M059J (cell line): ENCODE measurements at regions not wholly inside any gene's neighbourhood (a gene's known extent, or its start where the extent isn't known, plus 50 kb on each side); places are given as distances from the start of the nearest gene placed in this dataset.
A peak's percentile ranks its signal among the peaks of the same experiment; 100 is the strongest.
"Not testable (repeated sequence)": the region's sequence is repeated elsewhere in the genome, so short reads cannot be mapped to it uniquely, and the experiment has no call there.

Experiments
- DNase-seq: peaks from one replicate; pipeline ENCODE4 v3.0.0-alpha.2; 2012; ENCODE audit warnings: low read depth

- DNase-seq: not testable (repeated sequence)
These were observed 145.9 kb upstream of the NEGR1 start for GRCh38 chr1:72428276-72428675.

- no peak for DNase-seq
These were observed 136.9 kb upstream of the NEGR1 start for GRCh38 chr1:72419229-72419628.

- peak; percentile 39 for DNase-seq
These were observed 129.9 kb upstream of the NEGR1 start for GRCh38 chr1:72412286-72412685.

- DNase-seq: no peak
These were observed 117.5 kb upstream of the NEGR1 start for GRCh38 chr1:72399807-72400206.

- peak; percentile 56 for DNase-seq
These were observed 115.4 kb upstream of the NEGR1 start for GRCh38 chr1:72397786-72398185.

- no peak for DNase-seq
These were observed 112.1 kb upstream of the NEGR1 start for GRCh38 chr1:72394457-72394856.

GRCh38 chr1:72379072-72379471 lies 96.7 kb upstream of the NEGR1 start:
- no peak for DNase-seq

- no peak for DNase-seq
These were observed 92.9 kb upstream of the NEGR1 start for GRCh38 chr1:72375226-72375625.

- peak; percentile 12 for DNase-seq
These were observed 89.1 kb upstream of the NEGR1 start for GRCh38 chr1:72371259-72372035.

- not testable (repeated sequence) for DNase-seq
These were observed 88.5 kb upstream of the NEGR1 start for GRCh38 chr1:72370836-72371235.

GRCh38 chr1:72369069-72369757 lies 86.9 kb upstream of the NEGR1 start:
- no peak for DNase-seq

- peak; percentile 67 for DNase-seq
These were observed 84.1 kb upstream of the NEGR1 start for GRCh38 chr1:72366466-72366865.

GRCh38 chr1:72365693-72366092 lies 83.4 kb upstream of the NEGR1 start:
- DNase-seq: no peak

GRCh38 chr1:72362538-72362937 lies 80.2 kb upstream of the NEGR1 start:
- DNase-seq: no peak

- peak; percentile 45 for DNase-seq
These were observed 75.1 kb upstream of the NEGR1 start for GRCh38 chr1:72357411-72357810.

- no peak for DNase-seq
These were observed 73.6 kb upstream of the NEGR1 start for GRCh38 chr1:72355899-72356298.

- DNase-seq: no peak
These were observed 59.3 kb upstream of the NEGR1 start for GRCh38 chr1:72341661-72342060.

- DNase-seq: no peak
These were observed 54.4 kb upstream of the NEGR1 start for GRCh38 chr1:72336776-72337175.
